Left hindlimb (tissue), 1 donor: ENCODE measurements at regions not wholly inside any gene's neighbourhood (a gene's known extent, or its start where the extent isn't known, plus 50 kb on each side); places are given as distances from the start of the nearest gene placed in this dataset.
A peak's percentile ranks its signal among the peaks of the same experiment; 100 is the strongest.
"Not testable (repeated sequence)": the region's sequence is repeated elsewhere in the genome, so short reads cannot be mapped to it uniquely, and the experiment has no call there.

Source experiments
- DNase-seq: peaks from one replicate; pipeline ENCODE4 v3.0.0-alpha.2; 2018

- DNase-seq: no peak
Observed at GRCh38 chr6:6091608-6092002, 84.9 kb upstream of the NRN1 start.

DNA sequence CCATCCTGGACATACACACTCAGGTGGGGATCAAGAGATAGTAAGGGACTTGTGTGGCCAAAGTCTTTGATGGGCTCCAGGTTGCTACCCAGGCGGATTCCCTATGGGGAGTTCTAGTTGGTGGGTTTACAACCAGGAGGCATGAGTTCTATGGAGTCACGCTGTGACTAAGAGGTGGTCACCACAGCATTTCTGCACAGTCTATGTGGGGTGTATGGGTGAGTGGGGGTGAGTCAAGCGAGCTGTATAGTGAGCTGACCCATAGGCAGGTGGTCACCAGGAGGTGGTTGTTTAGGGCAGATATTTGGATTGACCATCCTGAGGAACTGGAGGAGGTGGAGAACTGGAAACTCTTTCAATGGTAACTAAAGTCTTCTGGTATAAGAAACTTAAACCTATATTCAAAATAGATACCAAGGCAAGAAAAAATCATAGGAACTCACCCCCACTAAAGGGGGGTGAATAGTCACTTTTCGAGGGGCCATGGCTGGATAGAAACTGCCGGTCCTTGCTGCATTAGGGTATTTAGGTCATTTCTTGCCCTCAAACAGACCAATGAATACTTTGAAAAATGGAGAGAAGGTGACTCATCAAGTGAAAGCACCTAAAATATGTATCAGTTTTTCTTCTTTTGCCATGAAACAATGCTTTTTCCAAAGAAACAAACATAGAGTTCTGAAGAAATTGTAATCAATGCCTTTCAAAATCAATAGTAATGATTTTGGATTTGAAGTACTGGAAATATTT is 84.3 kb upstream of the NRN1 start:
- DNase-seq: no peak

DNA sequence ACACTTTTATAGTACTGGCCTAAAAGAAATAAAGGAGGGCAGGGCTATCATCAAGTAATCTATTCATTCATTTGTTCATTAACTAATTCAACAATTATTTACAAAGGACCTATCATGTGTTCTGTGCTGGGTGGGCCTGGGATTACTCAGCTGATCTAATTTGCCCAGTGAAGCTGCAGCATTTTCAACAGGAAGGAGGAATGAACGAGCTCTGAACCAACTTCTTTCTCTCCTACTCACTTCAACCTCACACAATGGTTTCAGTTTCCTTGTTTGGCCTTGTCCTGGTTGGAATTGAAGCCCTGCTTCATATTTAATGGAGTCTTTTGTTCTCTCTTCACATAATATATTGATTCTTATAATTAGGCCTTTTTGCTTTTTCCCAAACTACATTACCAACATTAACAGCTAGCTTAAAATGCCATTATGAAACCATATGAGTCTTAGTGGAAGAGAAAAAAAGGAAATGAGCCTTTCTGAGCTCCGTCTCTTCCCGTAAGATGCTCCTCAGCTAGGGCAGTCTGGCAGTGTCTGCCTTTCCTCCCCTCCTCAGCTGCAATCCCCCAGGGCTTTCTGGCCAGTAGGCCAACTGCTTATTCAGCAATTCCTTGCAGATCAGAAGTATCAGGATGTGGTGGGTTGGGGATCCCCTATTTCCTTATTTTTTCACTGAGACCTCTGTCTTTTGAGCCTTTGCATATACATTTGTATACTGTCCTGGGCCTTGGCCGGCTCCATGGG is 79.4 kb upstream of the NRN1 start:
- peak; percentile 32 for DNase-seq

DNA sequence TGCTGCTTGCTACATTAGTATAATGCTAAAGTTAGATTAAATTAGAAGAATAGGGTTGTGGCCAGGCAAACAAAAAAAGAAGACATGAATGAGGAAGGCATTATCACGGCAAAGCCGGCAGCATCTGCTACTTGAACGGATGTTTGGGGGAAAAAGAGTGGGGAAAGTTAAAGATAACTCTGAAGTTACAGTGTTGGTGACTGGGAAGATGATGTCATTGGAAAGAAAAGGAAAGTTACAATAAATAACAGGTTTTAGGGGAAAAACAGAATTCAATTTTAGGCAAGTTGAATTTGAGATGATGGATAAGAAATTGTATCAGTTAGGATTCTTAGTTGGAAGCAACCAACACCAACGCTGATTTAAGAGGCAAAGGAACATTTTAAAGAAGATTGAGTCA is 74.2 kb upstream of the NRN1 start:
- DNase-seq: no peak

GRCh38 chr6:6074190-6074589 is 67.5 kb upstream of the NRN1 start:
- no peak for DNase-seq

- not testable (repeated sequence) for DNase-seq
Observed at GRCh38 chr6:6068157-6068556, 61.4 kb upstream of the NRN1 start.

- DNase-seq: no peak
Observed at GRCh38 chr6:6058054-6058444, 51.3 kb upstream of the NRN1 start.

DNA sequence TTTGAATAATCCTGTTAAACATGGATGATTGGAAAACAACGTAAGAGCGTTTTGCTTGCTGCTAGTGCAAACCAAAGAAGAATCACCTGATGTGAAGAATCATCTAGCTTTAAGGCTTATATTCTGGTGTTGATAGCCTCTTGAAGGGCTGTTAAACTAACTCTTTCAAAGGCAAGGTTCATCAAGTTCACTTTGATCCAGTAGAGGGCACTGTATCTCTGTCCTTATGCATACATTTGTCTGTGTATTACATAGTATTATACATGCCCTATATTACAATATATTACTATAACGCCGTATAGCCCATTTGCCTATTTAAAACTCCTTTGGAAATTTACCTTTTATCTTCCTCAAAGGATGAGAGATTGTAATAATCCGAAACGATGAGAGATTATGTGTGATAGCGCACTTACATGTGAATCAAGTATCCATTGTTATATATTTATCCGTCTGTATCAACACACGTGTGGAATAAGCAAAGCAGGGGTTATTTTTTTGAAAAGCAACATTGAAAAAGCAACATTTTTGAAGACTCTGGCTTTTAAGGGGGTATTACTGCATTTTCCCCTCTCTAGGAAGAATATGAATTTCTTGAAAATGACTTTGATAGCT is 50.8 kb upstream of the NRN1 start:
- no peak for DNase-seq
